Ishikawa (cell line): ENCODE measurements at regions not wholly inside any gene's neighbourhood (a gene's known extent, or its start where the extent isn't known, plus 50 kb on each side); places are given as distances from the start of the nearest gene placed in this dataset.

Source experiments
- CEBPB ChIP-seq: IDR thresholded peaks from 2 replicates; pipeline ENCODE4 v1.6.1; 2012
- CREB1 ChIP-seq: IDR thresholded peaks from 2 replicates; pipeline ENCODE4 v1.6.1; 2012; ENCODE audit warnings: low read depth
- EGR1 ChIP-seq: IDR thresholded peaks from 2 replicates; pipeline ENCODE4 v1.6.1; 2012
- EP300 ChIP-seq: IDR thresholded peaks from 2 replicates; pipeline ENCODE4 v1.6.1; 2012; ENCODE audit warnings: borderline replicate concordance
- FOXM1 ChIP-seq: IDR thresholded peaks from 2 replicates; pipeline ENCODE4 v1.6.1; 2012; ENCODE audit warnings: low read depth, borderline replicate concordance
- MAX ChIP-seq: IDR thresholded peaks from 2 replicates; pipeline ENCODE4 v1.6.1; 2012
- NFIC ChIP-seq: IDR thresholded peaks from 2 replicates; pipeline ENCODE4 v1.6.1; 2012
- RAD21 ChIP-seq: IDR thresholded peaks from 2 replicates; pipeline ENCODE4 v1.6.1; 2012; ENCODE audit warnings: low read depth
- REST ChIP-seq: IDR thresholded peaks from 2 replicates; pipeline ENCODE4 v1.6.1; 2012; ENCODE audit warnings: low read depth, mild to moderate bottlenecking
- TCF12 ChIP-seq: IDR thresholded peaks from 2 replicates; pipeline ENCODE4 v1.6.1; 2012; ENCODE audit warnings: low read depth
- USF1 ChIP-seq: IDR thresholded peaks from 2 replicates; pipeline ENCODE4 v1.6.1; 2012
- YY1 ChIP-seq: IDR thresholded peaks from 2 replicates; pipeline ENCODE4 v1.6.1; 2012; ENCODE audit warnings: low read depth
- ZBTB7A ChIP-seq: IDR thresholded peaks from 2 replicates; pipeline ENCODE4 v1.6.1; 2012; ENCODE audit warnings: low read depth

GRCh38 chr16:51067352-51067751 lies 83.7 kb downstream of the SALL1 start:
- TF ChIP-seq CEBPB (no peak), FOXM1 (no peak), MAX (no peak), CREB1 (no peak), REST (no peak), EP300 (no peak), NFIC (no peak), YY1 (no peak), ZBTB7A (no peak), USF1 (no peak), TCF12 (no peak), EGR1 (no peak), RAD21 (no peak)
